Panc1 (cell line): ENCODE measurements at regions not wholly inside any gene's neighbourhood (a gene's known extent, or its start where the extent isn't known, plus 50 kb on each side); places are given as distances from the start of the nearest gene placed in this dataset.

Experiments
- ATAC-seq: fragments of 200-7000 bp; cut with Tn5 transposase; 2 replicates; pipeline ENCODE4 v1.9.1; 2020; ENCODE audit warnings: mild to moderate bottlenecking, moderate library complexity
- BruUV-seq: library from RNA; stranded (reverse); fragments of 400-500 nt; replicated peaks from 2 replicates; lab custom pipeline; 2021; lab: Mats Ljungman, UMichigan
- CTCF ChIA-PET: fragments of 300-600 bp; sonication (Branson Sonifier 250); formaldehyde crosslinking; loops from one replicate; lab custom pipeline; 2022; ENCODE audit warnings: antibody characterized with exemption; lab: Charles Lee
- POLR2A ChIA-PET: fragments of 300-600 bp; sonication (Branson Sonifier 250); formaldehyde crosslinking; loops from one replicate; lab custom pipeline; 2022; ENCODE audit warnings: antibody characterized with exemption; lab: Charles Lee
- DNase-seq: peaks from one replicate; pipeline ENCODE4 v3.0.0-alpha.2; 2010; ENCODE audit warnings: low read depth, low spot score
- H3K27ac ChIP-seq: 2 replicates; pipeline ENCODE4 v1.5.1; 2011; ENCODE audit warnings: mild to moderate bottlenecking, low read length, inconsistent platforms
- H3K27me3 ChIP-seq: fragments of 200-500 bp; sonication (Bioruptor generic); 2 replicates; pipeline ENCODE4 v1.6.0; 2014; ENCODE audit warnings: low read length, inconsistent platforms; ENCODE audit not compliant: control insufficient read depth, insufficient read depth
- H3K36me3 ChIP-seq: fragments of 200-500 bp; sonication (Bioruptor generic); 2 replicates; pipeline ENCODE4 v1.5.1; 2014; ENCODE audit warnings: inconsistent platforms, mild to moderate bottlenecking, low read length, moderate library complexity; ENCODE audit not compliant: control insufficient read depth, insufficient read depth
- H3K4me1 ChIP-seq: 2 replicates; pipeline ENCODE4 v1.5.1; 2011; ENCODE audit warnings: inconsistent platforms, mild to moderate bottlenecking, low read length, moderate library complexity; ENCODE audit not compliant: control insufficient read depth, insufficient read depth
- H3K4me3 ChIP-seq, 2 experiments: 2 replicates each; pipeline ENCODE4 v1.5.1; 2011 to 2012; ENCODE audit warnings: low read depth in 2 of 2, low read length in 2 of 2, mild to moderate bottlenecking in 2 of 2, inconsistent platforms in 1 of 2, moderate library complexity in 1 of 2
- H3K9me3 ChIP-seq: fragments of 200-500 bp; sonication (Bioruptor generic); 2 replicates; pipeline ENCODE4 v1.5.1; 2014; ENCODE audit warnings: low read depth, mild to moderate bottlenecking, inconsistent platforms, low read length, moderate library complexity; ENCODE audit not compliant: control insufficient read depth, insufficient read depth
- POLR2AphosphoS5 ChIP-seq: IDR thresholded peaks from 2 replicates; pipeline ENCODE4 v1.6.1; 2012; ENCODE audit warnings: mild to moderate bottlenecking, low read depth, low read length, moderate library complexity
- SIN3A ChIP-seq: IDR thresholded peaks from 2 replicates; pipeline ENCODE4 v1.6.1; 2012; ENCODE audit warnings: low read depth, mild to moderate bottlenecking, low read length, moderate library complexity, borderline replicate concordance; ENCODE audit not compliant: insufficient read depth
- TCF7L2 ChIP-seq: IDR thresholded peaks from 2 replicates; pipeline ENCODE4 v1.6.1; 2011; ENCODE audit warnings: mild to moderate bottlenecking, low read depth, low read length, inconsistent platforms
- in situ Hi-C: cut with HindIII; loops from 2 replicates; pipeline ENCODE4 v1.10.0; 2016; ENCODE audit warnings: low sequenced_read_pairs, low pct_unique_long_range_greater_than_20kb
- intact Hi-C: fragments of 100-400 bp; cut with micrococcal nuclease; formaldehyde crosslinking; loops from one replicate; pipeline ENCODE4 v1.10.0; 2022; ENCODE audit not compliant: unreplicated experiment
- TF ChIP-seq, protein P1 (sequence below), 2 experiments: IDR thresholded peaks; 2 replicates each; pipeline ENCODE4 v1.6.1; 2011 to 2012; ENCODE audit warnings: low read depth in 2 of 2, control low read depth in 1 of 2, low read length in 1 of 2, mild to moderate bottlenecking in 1 of 2, moderate library complexity in 1 of 2; ENCODE audit not compliant: insufficient read depth in 1 of 2
- TF ChIP-seq, protein P2 (sequence below): fragments of 450-650 bp; IDR thresholded peaks from 2 replicates; pipeline ENCODE4 v1.5.1; 2017; ENCODE audit warnings: mild to moderate bottlenecking

DNA sequence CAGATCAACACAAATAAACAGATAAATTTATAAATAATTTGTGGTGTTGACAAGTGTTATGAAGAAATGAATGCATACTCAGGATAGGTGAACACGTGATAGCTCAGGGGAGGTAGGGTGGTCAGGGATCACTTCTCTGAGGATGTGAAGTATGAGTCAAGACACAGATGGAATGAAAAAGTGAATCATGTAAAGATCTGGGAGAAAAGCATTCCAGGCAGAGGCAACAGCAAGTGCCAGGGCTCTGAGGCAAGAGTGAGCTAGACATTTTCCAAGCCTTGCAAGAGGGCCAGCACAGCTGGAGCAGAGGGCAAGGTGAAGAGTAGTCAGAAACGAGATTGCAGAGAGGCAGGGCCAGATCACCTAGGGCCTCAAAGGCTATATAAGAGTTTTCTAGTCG, 177.8 kb downstream of the WNT5A start:
- TF ChIP-seq TCF7L2, result no peak
- TF ChIP-seq POLR2AphosphoS5, result no peak
- TF ChIP-seq, protein P1, sequence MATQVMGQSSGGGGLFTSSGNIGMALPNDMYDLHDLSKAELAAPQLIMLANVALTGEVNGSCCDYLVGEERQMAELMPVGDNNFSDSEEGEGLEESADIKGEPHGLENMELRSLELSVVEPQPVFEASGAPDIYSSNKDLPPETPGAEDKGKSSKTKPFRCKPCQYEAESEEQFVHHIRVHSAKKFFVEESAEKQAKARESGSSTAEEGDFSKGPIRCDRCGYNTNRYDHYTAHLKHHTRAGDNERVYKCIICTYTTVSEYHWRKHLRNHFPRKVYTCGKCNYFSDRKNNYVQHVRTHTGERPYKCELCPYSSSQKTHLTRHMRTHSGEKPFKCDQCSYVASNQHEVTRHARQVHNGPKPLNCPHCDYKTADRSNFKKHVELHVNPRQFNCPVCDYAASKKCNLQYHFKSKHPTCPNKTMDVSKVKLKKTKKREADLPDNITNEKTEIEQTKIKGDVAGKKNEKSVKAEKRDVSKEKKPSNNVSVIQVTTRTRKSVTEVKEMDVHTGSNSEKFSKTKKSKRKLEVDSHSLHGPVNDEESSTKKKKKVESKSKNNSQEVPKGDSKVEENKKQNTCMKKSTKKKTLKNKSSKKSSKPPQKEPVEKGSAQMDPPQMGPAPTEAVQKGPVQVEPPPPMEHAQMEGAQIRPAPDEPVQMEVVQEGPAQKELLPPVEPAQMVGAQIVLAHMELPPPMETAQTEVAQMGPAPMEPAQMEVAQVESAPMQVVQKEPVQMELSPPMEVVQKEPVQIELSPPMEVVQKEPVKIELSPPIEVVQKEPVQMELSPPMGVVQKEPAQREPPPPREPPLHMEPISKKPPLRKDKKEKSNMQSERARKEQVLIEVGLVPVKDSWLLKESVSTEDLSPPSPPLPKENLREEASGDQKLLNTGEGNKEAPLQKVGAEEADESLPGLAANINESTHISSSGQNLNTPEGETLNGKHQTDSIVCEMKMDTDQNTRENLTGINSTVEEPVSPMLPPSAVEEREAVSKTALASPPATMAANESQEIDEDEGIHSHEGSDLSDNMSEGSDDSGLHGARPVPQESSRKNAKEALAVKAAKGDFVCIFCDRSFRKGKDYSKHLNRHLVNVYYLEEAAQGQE (IDR thresholded peaks at IDR 0.05; ENCODE audit: insufficient read depth in 1 of 2, low read depth in 2 of 2, low read length in 1 of 2), result no peak
- TF ChIP-seq, protein P2, sequence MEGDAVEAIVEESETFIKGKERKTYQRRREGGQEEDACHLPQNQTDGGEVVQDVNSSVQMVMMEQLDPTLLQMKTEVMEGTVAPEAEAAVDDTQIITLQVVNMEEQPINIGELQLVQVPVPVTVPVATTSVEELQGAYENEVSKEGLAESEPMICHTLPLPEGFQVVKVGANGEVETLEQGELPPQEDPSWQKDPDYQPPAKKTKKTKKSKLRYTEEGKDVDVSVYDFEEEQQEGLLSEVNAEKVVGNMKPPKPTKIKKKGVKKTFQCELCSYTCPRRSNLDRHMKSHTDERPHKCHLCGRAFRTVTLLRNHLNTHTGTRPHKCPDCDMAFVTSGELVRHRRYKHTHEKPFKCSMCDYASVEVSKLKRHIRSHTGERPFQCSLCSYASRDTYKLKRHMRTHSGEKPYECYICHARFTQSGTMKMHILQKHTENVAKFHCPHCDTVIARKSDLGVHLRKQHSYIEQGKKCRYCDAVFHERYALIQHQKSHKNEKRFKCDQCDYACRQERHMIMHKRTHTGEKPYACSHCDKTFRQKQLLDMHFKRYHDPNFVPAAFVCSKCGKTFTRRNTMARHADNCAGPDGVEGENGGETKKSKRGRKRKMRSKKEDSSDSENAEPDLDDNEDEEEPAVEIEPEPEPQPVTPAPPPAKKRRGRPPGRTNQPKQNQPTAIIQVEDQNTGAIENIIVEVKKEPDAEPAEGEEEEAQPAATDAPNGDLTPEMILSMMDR, result no peak
- no peak for TF ChIP-seq SIN3A
- Histone ChIP-seq H3K4me1 (no peaks in the 10 kb centered on the region), H3K27me3 (no peaks in the 10 kb centered on the region), H3K9me3 (no peaks in the 10 kb centered on the region), H3K27ac (no peak overlapping the region), H3K36me3 (no peaks in the 10 kb centered on the region), H3K4me3 (no peak overlapping the region)
- intact Hi-C loops (no loop called here), in situ Hi-C loops (no loop called here)
- ChIA-PET POLR2A (no interaction called here), CTCF (no interaction called here)
- no peak for DNase-seq
- no peak for ATAC-seq
- BruUV-seq, result no TSS peak

DNA sequence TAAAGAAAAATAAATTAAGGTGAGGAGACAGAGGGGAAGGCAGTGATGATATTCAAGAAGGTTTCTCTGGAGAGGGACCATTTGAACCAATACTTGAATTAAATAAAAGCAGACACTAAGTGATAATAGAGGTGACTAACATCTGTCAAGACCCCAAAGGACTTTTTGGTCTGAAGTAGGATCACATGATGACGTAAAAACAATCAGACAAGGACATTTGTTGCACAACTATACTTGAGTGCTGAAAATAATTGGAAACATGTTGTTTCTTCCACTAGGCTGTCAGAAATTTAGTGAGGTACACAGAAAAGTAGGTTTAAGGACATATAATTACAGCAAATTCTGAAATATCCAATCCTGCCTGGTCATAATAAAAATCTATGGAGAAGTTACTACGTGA, 179.5 kb downstream of the WNT5A start:
- no peak overlapping the region for H3K27ac ChIP-seq
- ATAC-seq (no peak), DNase-seq (no peak)
- intact Hi-C loops, result no loop called here
- in situ Hi-C loops, result no loop called here
- TF ChIP-seq, protein P2, result no peak
- TF ChIP-seq, protein P1 (IDR thresholded peaks at IDR 0.05; ENCODE audit: insufficient read depth in 1 of 2, low read depth in 2 of 2, low read length in 1 of 2), result no peak
- TF ChIP-seq TCF7L2, result no peak
- TF ChIP-seq POLR2AphosphoS5, result no peak
- TF ChIP-seq SIN3A, result no peak
- H3K4me1 ChIP-seq, result no peaks in the 10 kb centered on the region
- ChIA-PET POLR2A (no interaction called here), CTCF (no interaction called here)
- H3K36me3 ChIP-seq, result no peaks in the 10 kb centered on the region
- H3K27me3 ChIP-seq, result no peaks in the 10 kb centered on the region
- no peak overlapping the region for H3K4me3 ChIP-seq
- no peaks in the 10 kb centered on the region for H3K9me3 ChIP-seq
- no TSS peak for BruUV-seq
